ENCODE measurements at regions not wholly inside any gene's neighbourhood (a gene's known extent, or its start where the extent isn't known, plus 50 kb on each side); places are given as distances from the start of the nearest gene placed in this dataset.

- TF ChIP-seq CTCF (IDR thresholded peaks at IDR 0.05; ENCODE audit: low read depth, low read length, missing input control) (no peak), EGR1 (IDR thresholded peaks at IDR 0.05; ENCODE audit: low read depth in 2 of 2) (no peak), NR2F2 (IDR thresholded peaks at IDR 0.05) (no peak)
Observed at GRCh38 chr5:106094839-106095238, 1575.9 kb downstream of the EFNA5 start (continued).

- no peaks in the 10 kb centered on the region for H3K4me1 ChIP-seq (ENCODE audit: control insufficient read depth in 4 of 4, insufficient read depth in 4 of 4, low read length in 3 of 4)
- H3K4me3 ChIP-seq (ENCODE audit: low read depth in 1 of 3, low read length in 3 of 3), result no peak overlapping the region
- H3K9me3 ChIP-seq (ENCODE audit: control insufficient read depth in 4 of 4, low read length in 3 of 4), result no peaks in the 10 kb centered on the region
- no peak for DNase-seq (ENCODE audit: low spot score)
- no peak overlapping the region for H3K27ac ChIP-seq (ENCODE audit: low read depth in 1 of 2, low read length in 2 of 2)
- no peak overlapping the region for H3K9ac ChIP-seq (ENCODE audit: low read depth in 1 of 2, low read length in 2 of 2)
- no peaks in the 10 kb centered on the region for H3K36me3 ChIP-seq (ENCODE audit: control insufficient read depth in 4 of 4, insufficient read depth in 3 of 4, low read depth in 1 of 4, low read length in 3 of 4)
- TF ChIP-seq REST (IDR thresholded peaks at IDR 0.05) (no peak), YY1 (IDR thresholded peaks at IDR 0.05) (no peak), ATF3 (IDR thresholded peaks at IDR 0.05) (no peak), RXRA (IDR thresholded peaks at IDR 0.05) (no peak), CTCF (IDR thresholded peaks at IDR 0.05; ENCODE audit: low read depth, low read length, missing input control) (no peak), ZBTB33 (IDR thresholded peaks at IDR 0.05) (no peak), SP1 (IDR thresholded peaks at IDR 0.05) (no peak), TAF1 (conservative IDR thresholded peaks at IDR 0.05) (no peak), MAX (IDR thresholded peaks at IDR 0.05) (no peak), GABPA (IDR thresholded peaks at IDR 0.05 in 1 of 2, conservative IDR thresholded peaks at IDR 0.05 in 1 of 2) (no peak), EGR1 (IDR thresholded peaks at IDR 0.05; ENCODE audit: low read depth in 2 of 2) (no peak), JUND (IDR thresholded peaks at IDR 0.05) (no peak)
- H3K27me3 ChIP-seq (ENCODE audit: control insufficient read depth in 4 of 4, insufficient read depth in 4 of 4, low read length in 3 of 4), result no peaks in the 10 kb centered on the region
- WGBS, result 57% methylated on average over 4 of the region's 4 CpGs
Observed at GRCh38 chr5:106094204-106094607, 1576.5 kb downstream of the EFNA5 start.

Data from liver (tissue), 8 donors.